GM12801 (cell line): ENCODE measurements at regions not wholly inside any gene's neighbourhood (a gene's known extent, or its start where the extent isn't known, plus 50 kb on each side); places are given as distances from the start of the nearest gene placed in this dataset.

Experiments used
- CTCF ChIP-seq: IDR thresholded peaks from one replicate; pipeline ENCODE4 v1.5.1; 2011; ENCODE audit warnings: control low read depth; ENCODE audit not compliant: insufficient read length; ENCODE audit errors: extremely low read depth

- TF ChIP-seq CTCF = no peak
Measured at GRCh38 chr3:102179326-102180177, 255.3 kb upstream of the ZPLD1 start.

- TF ChIP-seq CTCF = no peak
Measured at GRCh38 chr3:102180280-102180931, 254.4 kb upstream of the ZPLD1 start.

- no peak for TF ChIP-seq CTCF
Measured at GRCh38 chr3:102181175-102181920, 253.5 kb upstream of the ZPLD1 start.

- no peak for TF ChIP-seq CTCF
Measured at GRCh38 chr3:102182162-102182561, 252.7 kb upstream of the ZPLD1 start.

GRCh38 chr3:102183186-102183585 is 251.6 kb upstream of the ZPLD1 start:
- TF ChIP-seq CTCF = no peak

- TF ChIP-seq CTCF = no peak
Measured at GRCh38 chr3:102183623-102184022, 251.2 kb upstream of the ZPLD1 start.

- TF ChIP-seq CTCF = no peak
Measured at GRCh38 chr3:102189541-102189940, 245.3 kb upstream of the ZPLD1 start.
